ENCODE measurements at regions not wholly inside any gene's neighbourhood (a gene's known extent, or its start where the extent isn't known, plus 50 kb on each side); places are given as distances from the start of the nearest gene placed in this dataset.
"Not testable (repeated sequence)": the region's sequence is repeated elsewhere in the genome, so short reads cannot be mapped to it uniquely, and the experiment has no call there.

DNA sequence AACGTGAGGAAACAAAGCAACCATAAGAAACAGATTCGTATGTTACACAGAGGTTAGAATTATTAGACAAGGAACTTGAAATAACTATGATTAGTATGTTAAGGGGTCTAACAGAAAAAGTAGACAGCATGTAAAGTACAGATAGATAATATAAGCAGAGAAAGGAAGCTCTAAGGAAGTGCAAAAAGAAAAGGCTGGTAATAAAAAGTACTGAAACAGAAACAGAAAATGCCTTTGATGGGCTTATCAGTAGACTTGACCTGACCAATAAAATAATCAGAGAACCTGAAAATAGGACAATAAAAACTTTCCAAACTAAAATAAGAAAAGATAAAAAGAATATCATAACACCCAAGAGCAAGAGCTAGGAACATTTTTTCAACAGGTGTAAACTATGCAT is 225.8 kb downstream of the RND3 start:
- no peak for DNase-seq

DNA sequence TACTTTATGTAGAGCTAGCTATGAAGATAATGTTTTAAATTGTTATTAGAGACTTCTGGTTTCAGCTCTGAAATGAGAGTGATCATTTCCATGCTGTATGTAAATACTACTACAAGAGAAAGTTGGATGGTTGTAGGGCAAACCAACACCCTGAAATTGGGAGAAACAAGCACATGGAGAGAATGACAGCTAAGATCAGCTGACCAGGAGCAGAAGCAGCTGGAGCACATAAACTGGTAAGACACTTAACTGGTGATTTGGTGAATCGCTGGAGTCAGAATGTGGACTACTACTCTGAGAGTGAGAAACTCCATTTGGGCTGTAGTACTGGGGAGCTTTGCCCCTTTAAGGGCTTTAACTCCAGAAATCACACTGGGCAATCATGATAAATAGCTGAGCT is 226.8 kb downstream of the RND3 start:
- no peak for DNase-seq

DNA sequence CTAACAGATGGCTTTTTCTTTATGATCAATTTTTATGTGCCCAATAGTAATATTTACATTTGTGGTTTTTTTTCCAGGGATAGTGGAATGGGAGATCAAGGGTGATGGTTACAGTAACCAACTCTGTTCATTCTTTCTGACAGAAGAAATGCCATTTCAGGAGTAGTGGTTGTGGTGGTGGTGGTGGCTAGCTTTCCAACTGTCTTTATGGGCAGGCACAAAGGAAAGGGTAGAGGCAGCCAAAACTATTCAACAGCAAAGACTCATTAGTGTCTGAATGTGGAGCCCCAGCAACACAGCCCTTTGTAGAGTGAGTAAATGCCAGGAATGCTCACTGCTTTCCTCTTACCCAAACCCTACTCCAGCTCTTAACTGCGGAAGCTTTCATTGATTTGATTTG is 227.7 kb downstream of the RND3 start:
- DNase-seq = no peak

DNA sequence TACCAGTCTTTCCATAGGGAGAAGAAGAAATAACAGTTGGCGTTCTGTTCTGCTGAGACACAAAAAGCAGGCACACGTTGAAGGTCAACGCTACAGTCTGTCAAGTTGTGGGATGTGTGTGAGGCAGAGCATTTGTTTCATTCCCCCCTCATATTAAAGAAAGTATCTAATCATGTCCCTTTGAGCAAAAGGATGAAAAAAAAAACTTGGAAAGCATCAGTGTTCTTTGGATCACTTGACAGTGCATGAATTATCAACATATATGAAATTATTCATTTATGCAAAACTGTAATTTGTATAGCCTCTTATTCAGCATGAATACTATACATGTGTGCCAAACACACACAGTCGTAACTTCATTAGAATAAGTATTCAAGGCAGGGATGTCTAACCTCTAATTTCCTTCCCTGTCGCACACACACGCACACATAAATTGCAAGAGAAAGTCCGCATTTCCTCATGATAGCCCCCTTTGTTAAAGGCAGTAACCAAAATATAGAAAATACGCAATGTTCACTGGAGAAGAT is 228.6 kb downstream of the RND3 start:
- no peak for DNase-seq

DNA sequence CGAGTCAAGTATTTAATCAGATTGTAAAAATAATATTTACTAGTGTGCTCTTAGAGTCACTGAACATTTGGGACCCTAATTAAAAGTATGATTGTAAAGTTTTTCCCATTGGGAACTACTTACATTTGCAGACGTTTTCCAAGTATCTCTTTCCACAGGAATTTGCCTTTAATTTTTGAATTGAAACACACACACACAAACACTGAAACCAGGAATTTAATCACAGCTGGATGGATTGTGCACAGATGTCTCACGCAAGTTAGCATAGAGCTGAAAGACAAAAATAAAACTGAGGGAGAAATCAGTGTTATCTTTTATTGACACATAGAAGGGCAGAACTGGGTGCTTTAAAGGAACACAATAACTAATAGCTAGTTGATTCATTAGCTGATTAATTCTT is 230.7 kb downstream of the RND3 start:
- DNase-seq = no peak

DNA sequence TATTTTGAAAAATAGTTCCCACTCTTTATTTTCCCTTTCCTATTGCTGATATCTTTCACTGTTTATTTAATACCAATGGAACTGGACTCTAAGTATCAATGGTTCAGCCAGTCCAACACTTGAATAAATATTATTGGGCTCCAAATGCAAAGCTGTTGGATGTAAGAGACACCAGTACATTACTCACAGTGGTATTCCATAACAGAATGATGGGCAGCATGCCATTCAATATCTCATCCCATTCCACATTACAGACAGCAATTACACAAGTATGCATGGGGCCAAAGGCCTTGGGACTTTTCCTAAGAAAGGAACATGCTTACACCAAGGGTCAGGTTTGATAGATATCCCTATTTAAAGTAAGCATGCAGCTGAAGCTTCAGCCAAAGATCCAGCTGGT is 231.9 kb downstream of the RND3 start:
- no peak for DNase-seq

DNA sequence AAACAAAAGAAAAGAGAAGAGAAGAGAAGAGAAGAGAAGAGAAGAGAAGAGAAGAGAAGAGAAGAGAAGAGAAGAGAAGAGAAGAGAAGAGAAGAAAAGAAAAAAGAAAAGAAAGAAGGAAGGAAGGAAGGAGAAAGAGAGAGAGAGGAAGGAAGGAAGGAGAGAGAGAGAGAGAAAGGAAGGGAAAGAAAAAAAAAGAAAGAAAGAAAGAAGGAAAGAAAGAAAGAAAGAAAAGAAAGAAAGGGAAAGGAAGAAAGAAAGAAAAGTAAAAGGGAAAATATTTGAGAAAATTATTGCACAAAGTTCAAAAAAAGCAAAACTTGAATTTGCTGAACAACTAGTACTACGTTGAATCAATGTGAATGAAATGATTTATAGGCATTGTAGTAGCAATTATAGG is 237.7 kb downstream of the RND3 start:
- not testable (repeated sequence) for DNase-seq

DNA sequence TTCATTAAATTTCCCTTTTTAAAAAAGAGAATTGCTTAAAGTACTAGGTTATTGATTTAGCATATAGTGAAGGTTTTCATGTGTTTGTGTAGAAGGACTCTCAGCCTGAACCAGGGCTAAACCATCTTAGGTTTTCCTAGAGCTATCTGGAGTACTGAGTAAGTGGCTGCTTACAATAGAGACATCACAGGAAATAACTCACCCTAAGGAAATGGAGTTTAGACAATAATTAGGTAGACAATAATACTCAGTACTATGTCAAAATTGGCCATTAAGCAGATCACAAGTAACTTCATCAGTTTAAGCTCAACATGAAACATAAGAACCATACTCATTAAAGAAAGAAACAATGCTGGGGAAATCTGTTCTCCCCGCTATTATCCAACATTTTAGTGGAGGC is 240.0 kb downstream of the RND3 start:
- no peak for DNase-seq

DNA sequence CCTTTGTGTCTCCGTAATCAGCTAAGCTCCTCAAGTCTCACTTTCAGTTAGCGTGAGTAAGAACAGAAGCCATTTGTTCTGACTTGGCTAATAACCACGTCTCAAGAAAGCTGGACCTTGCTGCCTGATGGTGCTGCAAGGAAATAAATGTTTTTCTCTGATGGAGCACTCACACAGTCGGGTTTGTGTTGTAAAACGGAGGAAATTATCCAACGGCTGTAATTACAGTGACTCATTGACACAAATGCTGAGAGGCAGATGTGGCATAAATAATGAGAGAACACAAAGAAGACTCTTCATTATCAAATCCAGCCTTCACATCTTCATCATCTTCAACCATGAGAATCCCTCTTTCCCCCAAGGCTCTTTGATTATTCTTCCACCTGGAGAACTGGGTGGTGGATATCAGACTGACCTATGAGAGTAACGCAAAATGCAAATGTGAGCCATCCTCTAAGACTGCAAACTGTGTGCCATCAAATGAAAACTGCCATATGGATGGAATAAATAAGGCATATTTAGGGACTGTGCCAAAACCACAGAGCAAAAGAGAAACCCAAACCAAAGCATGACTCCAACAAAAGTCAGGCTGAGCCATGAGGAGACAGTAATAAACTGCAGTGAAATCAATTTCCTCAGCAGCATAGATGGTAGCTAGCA is 252.6 kb downstream of the RND3 start:
- DNase-seq = no peak

DNA sequence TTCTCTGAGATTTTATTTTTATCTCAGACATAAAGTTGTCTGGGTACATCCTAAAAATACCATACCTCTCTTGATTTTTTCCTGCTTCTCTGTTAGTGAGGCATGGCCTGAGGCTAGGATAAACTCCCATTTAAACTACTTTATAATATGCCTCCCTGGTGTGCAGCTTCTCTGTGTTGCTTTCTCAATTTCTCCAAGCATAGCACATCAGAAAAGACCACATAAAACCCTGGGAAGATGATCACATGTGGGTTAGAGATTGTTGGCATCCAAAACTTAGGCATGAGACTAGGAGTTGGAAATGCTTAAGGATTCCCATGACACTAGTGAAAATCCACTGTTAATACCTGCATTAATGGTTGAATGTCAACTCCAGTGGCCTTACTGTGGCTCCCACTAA is 254.6 kb downstream of the RND3 start:
- no peak for DNase-seq

DNA sequence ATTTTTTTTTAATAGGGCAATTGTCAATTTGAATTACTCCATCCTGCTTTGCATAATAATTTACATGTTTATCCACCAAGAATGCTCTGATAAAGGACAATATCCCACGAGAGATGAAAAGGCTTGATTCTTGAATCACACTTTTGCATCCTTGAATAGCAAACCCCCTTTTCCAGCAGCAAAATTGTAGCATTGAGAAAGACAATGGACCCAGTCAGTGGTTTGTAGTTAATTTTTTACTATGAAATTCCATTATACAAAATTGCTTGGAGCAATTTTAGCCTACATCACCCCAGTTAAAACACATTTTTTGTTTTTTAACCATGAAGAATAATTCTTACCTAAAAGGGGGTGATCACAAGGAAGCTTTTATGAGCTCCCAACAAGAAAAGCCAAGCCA is 255.1 kb downstream of the RND3 start:
- no peak for DNase-seq

DNA sequence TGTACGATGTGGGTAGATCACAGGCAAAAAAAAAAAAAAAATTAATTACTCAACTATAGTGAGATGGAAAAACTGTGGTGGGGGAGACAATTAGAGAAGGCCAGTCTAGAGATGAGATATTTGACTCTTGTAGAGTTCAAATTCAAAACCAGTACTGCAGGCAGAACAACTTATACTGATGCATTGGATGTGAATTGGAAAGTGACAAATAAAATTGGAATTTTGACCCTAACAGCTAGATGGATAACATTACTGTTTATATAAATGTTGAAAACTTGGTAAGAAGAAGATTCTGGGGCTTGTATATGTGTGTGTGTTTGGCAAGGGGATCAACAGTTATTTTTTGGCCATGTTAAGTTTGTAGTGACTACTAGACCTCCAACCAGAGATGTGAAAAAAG is 256.9 kb downstream of the RND3 start:
- DNase-seq = no peak

DNA sequence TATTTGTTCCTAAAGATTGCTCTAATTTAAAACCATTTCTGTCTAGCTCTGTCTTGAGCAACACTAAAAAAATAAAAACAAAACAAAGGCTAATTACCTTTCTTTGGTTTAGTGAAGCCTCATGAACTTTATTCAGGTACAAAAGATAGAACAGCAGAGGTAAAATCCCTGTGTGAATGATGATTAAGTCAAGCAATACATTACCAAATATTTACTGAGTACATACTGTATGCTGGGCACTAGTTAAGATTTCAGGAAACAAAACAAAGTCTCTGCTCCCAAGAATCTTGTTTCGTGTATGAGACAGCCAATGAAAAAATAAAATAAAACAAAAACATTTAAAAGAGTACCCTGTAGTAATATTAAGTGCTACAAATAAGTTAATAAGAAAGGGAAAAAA is 257.5 kb downstream of the RND3 start:
- DNase-seq = no peak

DNA sequence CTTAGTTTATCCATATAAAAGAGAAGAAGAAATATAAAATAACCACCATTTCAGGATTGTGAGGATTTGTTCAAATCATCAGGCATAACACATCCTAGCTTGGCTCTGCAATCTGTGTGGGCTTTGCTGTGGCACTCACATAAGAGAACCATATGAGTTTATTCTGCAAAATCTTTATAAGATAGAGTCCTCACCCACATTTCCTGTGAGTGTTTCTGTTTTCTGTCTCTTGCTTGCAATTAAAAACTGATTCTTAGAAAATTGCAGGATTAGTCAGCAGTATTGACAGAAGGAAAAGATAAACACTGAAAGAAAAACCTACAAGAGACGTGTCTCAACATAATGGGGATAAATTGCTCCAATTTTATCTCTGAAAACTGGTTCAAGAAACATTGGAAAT is 258.5 kb downstream of the RND3 start:
- no peak for DNase-seq

DNA sequence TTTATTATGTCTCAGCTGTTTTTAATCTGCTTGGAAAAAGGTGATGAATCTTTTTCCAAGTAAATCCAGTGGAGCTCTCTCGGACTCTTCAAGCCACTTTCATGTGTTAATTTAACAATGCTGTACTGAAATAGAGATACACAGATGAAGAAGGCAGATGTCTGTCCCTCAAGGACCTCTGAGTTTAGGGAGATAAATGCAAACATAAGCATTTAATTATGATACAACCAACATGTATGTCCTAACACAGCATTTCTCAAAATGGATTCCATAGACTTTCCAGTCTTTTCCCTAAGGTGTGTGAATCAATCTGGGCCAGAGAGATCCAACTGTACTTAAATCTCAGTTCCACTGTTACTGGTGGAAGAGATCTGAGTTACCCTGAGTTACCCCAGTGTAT is 262.4 kb downstream of the RND3 start:
- DNase-seq = no peak

DNA sequence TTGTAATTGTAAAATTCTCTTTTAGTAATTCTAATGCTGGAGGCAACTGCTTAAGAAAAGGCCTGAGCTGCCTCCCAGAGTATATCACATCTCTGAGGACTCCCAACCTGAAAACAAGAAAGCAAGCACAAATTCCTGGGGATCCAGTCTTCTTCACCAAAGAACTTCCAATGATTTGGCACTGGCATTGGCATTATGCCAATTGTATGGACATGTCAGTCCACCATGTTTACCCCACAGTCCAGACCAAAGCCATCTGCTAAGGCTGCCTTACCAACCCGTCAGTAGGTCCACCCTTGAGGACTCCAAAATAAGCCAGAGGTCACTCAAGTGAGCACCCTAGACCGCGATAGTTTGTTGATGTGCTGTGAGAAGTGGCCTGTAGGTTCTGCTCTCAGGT is 263.1 kb downstream of the RND3 start:
- no peak for DNase-seq

DNA sequence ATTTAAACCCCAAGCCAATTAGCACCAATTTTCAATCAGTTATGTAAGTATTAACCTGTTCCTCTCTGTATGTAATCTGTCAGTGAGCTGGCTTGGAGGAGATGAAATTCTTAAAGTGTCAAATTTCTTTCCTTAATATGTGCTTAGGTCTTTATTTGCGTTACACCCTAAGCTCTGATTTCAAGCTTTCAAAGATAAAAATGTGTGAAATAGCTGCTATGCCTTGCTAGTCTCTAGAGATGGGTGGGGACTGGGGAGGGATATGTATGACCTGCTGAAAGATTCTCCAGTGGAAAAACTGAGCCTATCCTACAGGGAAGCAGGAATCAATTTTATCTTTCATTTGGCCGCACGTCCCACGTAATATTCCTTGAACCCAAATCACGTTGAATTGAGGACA is 264.5 kb downstream of the RND3 start:
- no peak for DNase-seq

DNA sequence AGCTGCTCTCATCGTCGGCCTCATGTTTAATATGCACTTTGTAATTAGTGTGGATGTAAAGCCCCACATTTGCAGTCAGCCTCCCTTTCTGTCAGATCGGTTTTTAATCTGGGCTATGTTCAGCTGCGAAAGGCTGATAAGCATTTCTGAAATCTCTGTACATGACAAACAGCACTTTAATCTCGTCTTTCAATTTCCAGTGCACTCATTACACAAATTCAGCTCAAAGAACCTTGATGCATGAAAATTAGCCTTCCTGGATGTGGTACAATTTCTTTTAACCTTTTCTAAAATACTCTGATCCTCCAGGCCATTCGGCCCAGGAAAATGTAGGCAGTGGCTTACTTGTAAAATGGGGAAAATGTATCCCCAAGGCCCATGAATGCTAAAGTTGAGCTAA is 265.1 kb downstream of the RND3 start:
- DNase-seq = no peak

DNA sequence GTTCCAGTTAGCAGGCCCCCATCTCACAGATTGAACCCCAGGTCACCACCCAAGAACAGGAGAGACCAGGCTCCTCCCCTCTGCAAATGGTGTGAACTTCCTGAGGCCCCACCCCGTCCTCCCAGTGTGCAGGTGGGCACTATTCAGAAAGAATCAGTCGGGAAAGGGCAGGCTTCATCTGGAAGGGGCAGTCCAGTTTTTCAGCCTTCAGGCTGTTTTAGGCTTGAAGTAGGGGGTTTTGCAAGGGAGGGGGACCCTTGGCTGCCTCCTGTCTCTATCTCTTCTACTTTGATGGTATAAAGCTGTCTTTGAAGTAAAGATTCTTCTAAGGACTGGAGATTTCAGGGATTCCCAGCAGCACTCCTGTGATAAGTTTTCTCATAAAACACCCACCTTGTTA is 267.6 kb downstream of the RND3 start:
- no peak for DNase-seq

DNA sequence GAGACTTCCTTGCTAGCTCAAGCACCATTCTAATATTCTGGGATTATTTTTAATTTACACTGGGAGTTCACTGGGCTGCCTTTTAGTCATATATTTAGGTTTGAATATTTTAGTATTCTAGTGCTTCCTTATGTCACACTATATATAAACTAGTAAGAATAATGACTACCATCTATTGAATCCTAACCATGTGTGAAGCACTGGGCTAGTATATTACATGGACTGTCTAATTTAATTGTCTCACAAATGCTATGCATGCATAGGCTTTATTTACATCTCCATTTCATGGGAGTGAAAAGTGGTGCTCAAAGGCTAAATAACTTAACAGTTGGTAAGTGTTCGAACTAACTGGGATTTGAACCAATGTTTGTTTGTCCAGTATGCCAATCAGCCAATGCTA is 272.4 kb downstream of the RND3 start:
- no peak for DNase-seq

DNA sequence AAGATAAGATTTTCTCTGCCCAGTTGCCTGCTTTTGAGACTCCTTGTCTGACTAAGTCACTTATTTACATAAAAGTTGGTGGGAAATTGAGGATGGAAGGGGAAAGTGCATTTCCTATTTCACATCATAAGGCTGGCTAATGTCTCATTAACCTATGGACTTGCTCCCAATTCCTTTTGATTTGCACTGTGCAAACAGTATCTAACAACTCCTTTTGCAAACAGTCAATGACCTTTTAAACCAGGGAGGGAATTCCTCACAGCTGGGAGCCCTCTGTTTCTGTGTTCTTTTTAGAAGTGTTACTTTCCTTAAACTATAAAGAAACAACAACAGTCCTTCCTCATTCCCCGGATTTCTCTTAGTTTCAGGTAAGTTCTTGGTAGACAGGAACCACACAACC is 272.8 kb downstream of the RND3 start:
- no peak for DNase-seq

DNA sequence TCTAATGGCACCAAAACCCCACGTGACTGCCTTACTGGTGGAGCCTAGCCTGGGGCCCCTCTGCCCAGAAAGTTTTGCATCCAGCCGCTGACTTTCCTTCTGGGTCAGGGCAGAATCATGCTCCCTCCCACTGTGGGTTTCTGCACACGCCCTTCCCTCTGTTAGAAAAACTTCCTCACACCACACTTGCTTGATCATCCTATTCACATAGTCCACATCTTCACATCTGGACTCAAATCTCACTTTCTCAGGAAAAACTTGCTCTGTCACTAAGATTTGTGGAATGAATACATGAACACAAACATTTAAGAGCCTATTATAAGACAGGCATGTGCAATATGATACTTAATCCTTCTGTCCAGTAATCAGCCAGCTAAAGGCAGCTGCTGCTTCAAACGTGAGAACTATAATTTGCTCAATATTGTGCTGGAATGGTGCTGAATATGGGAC is 274.7 kb downstream of the RND3 start:
- DNase-seq = no peak

DNA sequence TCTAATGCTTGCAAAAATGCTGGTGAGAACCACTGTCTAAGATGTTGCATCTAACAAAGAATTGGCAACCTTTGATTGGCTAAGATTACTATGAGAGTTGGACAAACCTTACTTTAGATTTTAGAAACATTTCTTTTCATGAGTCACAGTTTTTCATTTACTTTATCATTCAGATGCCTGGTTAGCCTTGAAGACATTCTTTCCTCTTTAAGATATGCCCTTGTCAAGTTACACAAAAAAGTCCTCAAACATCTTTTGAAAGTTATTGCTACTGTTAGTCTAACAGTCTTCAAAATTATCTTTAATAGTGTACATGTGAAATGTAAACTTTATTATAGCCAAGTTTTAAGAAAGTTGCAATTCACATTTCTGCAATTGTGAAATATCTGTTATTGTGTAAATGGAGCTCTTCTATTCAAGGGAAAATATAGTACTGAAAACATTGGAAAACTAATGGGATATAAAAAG is 276.3 kb downstream of the RND3 start:
- DNase-seq = no peak

DNA sequence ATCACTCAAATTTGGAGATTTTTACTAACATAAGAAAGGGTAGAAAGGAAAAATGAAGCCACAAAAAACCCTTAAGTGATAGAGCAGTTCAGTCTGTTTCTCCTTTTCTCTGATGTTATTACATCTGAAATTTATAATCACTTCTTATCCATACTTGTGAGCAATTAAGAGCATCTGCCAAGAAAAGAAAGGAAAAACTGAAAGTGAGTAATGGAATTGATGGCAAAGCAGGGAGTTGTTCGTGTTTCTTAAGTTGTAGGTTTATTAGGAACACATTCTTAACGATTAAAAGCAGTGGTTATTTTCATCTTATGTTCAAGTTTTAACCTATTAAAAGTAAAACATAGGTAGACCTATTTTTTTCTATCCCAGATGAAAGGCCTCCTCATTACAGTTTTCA is 277.7 kb downstream of the RND3 start:
- DNase-seq = no peak

DNA sequence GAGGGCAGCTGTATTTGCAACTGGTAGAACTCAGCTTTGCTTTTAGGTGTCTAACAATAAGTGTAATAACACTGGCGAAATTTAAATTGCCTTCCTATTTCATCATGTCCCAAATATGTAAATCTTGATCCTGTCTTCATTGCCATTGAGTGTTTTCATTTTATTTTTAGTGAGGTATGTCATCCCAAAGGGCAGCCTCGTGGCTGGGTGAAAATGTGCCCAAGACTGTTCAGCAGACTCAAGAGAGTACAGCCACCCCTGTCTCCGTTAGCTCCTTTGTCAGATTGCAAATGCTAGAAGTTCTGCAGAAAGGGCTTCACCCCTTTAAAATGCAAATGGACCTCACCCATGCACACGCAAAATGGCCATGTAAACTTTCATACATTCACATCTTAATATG is 278.8 kb downstream of the RND3 start:
- DNase-seq = no peak

Data from T1000 (cell line).